Fibroblast of upper back skin (primary cell): ENCODE measurements at regions not wholly inside any gene's neighbourhood (a gene's known extent, or its start where the extent isn't known, plus 50 kb on each side); places are given as distances from the start of the nearest gene placed in this dataset.
"Not testable (repeated sequence)": the region's sequence is repeated elsewhere in the genome, so short reads cannot be mapped to it uniquely, and the experiment has no call there.

Experiments
- DNase-seq: peaks from one replicate; pipeline ENCODE4 v3.0.0-alpha.2; 2013

- no peak for DNase-seq
Measured at GRCh38 chr6:140729521-140729920, 1355.1 kb upstream of the CITED2 start.

GRCh38 chr6:140718021-140718420, 1343.6 kb upstream of the CITED2 start:
- DNase-seq: peak; percentile 32

- DNase-seq: no peak
Measured at GRCh38 chr6:140713495-140713894, 1339.0 kb upstream of the CITED2 start.

- no peak for DNase-seq
Measured at GRCh38 chr6:140711019-140711613, 1336.7 kb upstream of the CITED2 start.

GRCh38 chr6:140708441-140708840, 1334.0 kb upstream of the CITED2 start:
- no peak for DNase-seq

- not testable (repeated sequence) for DNase-seq
Measured at GRCh38 chr6:140704008-140704407, 1329.6 kb upstream of the CITED2 start.

GRCh38 chr6:140697585-140697984, 1323.1 kb upstream of the CITED2 start:
- no peak for DNase-seq

GRCh38 chr6:140684776-140685550, 1310.5 kb upstream of the CITED2 start:
- DNase-seq: no peak

- DNase-seq: no peak
Measured at GRCh38 chr6:140677781-140678528, 1303.5 kb upstream of the CITED2 start.

- no peak for DNase-seq
Measured at GRCh38 chr6:140671926-140672325, 1297.5 kb upstream of the CITED2 start.

- peak; percentile 58 for DNase-seq
Measured at GRCh38 chr6:140670021-140670420, 1295.6 kb upstream of the CITED2 start.

- peak; percentile 84 for DNase-seq
Measured at GRCh38 chr6:140669321-140669720, 1294.9 kb upstream of the CITED2 start.

GRCh38 chr6:140663772-140664171, 1289.3 kb upstream of the CITED2 start:
- no peak for DNase-seq

- no peak for DNase-seq
Measured at GRCh38 chr6:140663094-140663493, 1288.6 kb upstream of the CITED2 start.

- peak; percentile 76 for DNase-seq
Measured at GRCh38 chr6:140661691-140662090, 1287.2 kb upstream of the CITED2 start.

- peak; percentile 89 for DNase-seq
Measured at GRCh38 chr6:140660295-140660694, 1285.8 kb upstream of the CITED2 start.

- DNase-seq: no peak
Measured at GRCh38 chr6:140653972-140654371, 1279.5 kb upstream of the CITED2 start.

GRCh38 chr6:140653506-140653905, 1279.1 kb upstream of the CITED2 start:
- DNase-seq: no peak

- not testable (repeated sequence) for DNase-seq
Measured at GRCh38 chr6:140649502-140649901, 1275.1 kb upstream of the CITED2 start.

- DNase-seq: not testable (repeated sequence)
Measured at GRCh38 chr6:140647322-140647721, 1272.9 kb upstream of the CITED2 start.

- no peak for DNase-seq
Measured at GRCh38 chr6:140644017-140644416, 1269.6 kb upstream of the CITED2 start.

- DNase-seq: no peak
Measured at GRCh38 chr6:140641412-140641811, 1267.0 kb upstream of the CITED2 start.

GRCh38 chr6:140636908-140637402, 1262.5 kb upstream of the CITED2 start:
- DNase-seq: peak; percentile 33
